Upper lobe of left lung (tissue), 6 donors: ENCODE measurements at regions not wholly inside any gene's neighbourhood (a gene's known extent, or its start where the extent isn't known, plus 50 kb on each side); places are given as distances from the start of the nearest gene placed in this dataset.

Source experiments
- ATAC-seq, 2 donors: fragments of 200-7000 bp; cut with Tn5 transposase; one replicate each; pipeline ENCODE4 v1.9.1; 2022; ENCODE audit warnings: mild to moderate bottlenecking in 2 of 2, moderate library complexity in 2 of 2; ENCODE audit not compliant: low FRiP score in 2 of 2
- DNase-seq, 2 donors: peaks; one replicate each; pipeline ENCODE4 v3.0.0-alpha.2; 2019 to 2020
- H3K27ac ChIP-seq, 4 donors: fragments of 200-600 bp; sonication (generic); one replicate each; pipeline ENCODE4 v1.5.1; 2016 to 2019
- H3K27me3 ChIP-seq, 4 donors: fragments of 200-600 bp; sonication (generic); one replicate each; pipeline ENCODE4 v1.5.1; 2017 to 2019
- H3K36me3 ChIP-seq, 4 donors: fragments of 200-600 bp; sonication (generic); one replicate each; pipeline ENCODE4 v1.5.1; 2016 to 2019
- H3K4me1 ChIP-seq, 4 donors: fragments of 200-600 bp; sonication (generic); one replicate each; pipeline ENCODE4 v1.5.1; 2018 to 2019
- H3K4me3 ChIP-seq, 4 donors: fragments of 200-600 bp; sonication (generic); one replicate each; pipeline ENCODE4 v1.5.1; 2017 to 2019; ENCODE audit warnings: mild to moderate bottlenecking in 2 of 4, moderate library complexity in 1 of 4
- H3K9me3 ChIP-seq, 4 donors: fragments of 200-600 bp; sonication (generic); one replicate each; pipeline ENCODE4 v1.5.1; 2018 to 2019
- CTCF ChIP-seq, 6 experiments: fragments of 450-650 bp in 4 of 6; fragments of 200-600 bp in 2 of 6; sonication (generic) in 2 of 6; IDR thresholded peaks; one replicate each; pipeline ENCODE4 v1.5.1; 2016 to 2019; ENCODE audit warnings: antibody characterized with exemption in 6 of 6
- EP300 ChIP-seq, 4 donors: sonication (generic); formaldehyde crosslinking; IDR thresholded peaks; one replicate each; pipeline ENCODE4 v1.5.1; 2017; ENCODE audit warnings: antibody characterized with exemption in 4 of 4, control low read depth in 2 of 4
- POLR2A ChIP-seq, 4 donors: fragments of 450-650 bp; IDR thresholded peaks; one replicate each; pipeline ENCODE4 v1.5.1; 2016 to 2017; ENCODE audit warnings: antibody characterized with exemption in 4 of 4, mild to moderate bottlenecking in 2 of 4
- POLR2AphosphoS5 ChIP-seq, 2 donors: sonication (generic); formaldehyde crosslinking; IDR thresholded peaks; one replicate each; pipeline ENCODE4 v1.5.1; 2017; ENCODE audit warnings: antibody characterized with exemption in 2 of 2
- WGBS, 2 donors: methylation state at CpG; one replicate each; pipeline ENCODE4 v1.1.5; 2017 to 2018; 5-methylcytosine and 5-hydroxymethylcytosine counted together
- donor health status: DM: no; HTN: no; CAD: no; lungs with moderate emphysema.
- donor health status: DM: no; HTN: yes; CAD: no; lungs with severe emphysema.

GRCh38 chr15:95594496-95594895 lies 736.0 kb upstream of the NR2F2 start:
- TF ChIP-seq POLR2AphosphoS5 (IDR thresholded peaks at IDR 0.05) (no peak), EP300 (IDR thresholded peaks at IDR 0.05) (no peak), CTCF (IDR thresholded peaks at IDR 0.05) (no peak)

GRCh38 chr15:95595759-95596158 lies 734.7 kb upstream of the NR2F2 start:
- no peaks in the 10 kb centered on the region for H3K27me3 ChIP-seq
- no peaks in the 10 kb centered on the region for H3K36me3 ChIP-seq
- TF ChIP-seq EP300 (IDR thresholded peaks at IDR 0.05): no peak
- TF ChIP-seq POLR2AphosphoS5 (IDR thresholded peaks at IDR 0.05): no peak
- no peak for TF ChIP-seq POLR2A (IDR thresholded peaks at IDR 0.05)
- TF ChIP-seq CTCF (IDR thresholded peaks at IDR 0.05): no peak
- H3K27ac ChIP-seq: no peak overlapping the region
- no peaks in the 10 kb centered on the region for H3K9me3 ChIP-seq
- ATAC-seq (no peak), DNase-seq (no peak)
- H3K4me3 ChIP-seq: no peak overlapping the region
- H3K4me1 ChIP-seq: no peaks in the 10 kb centered on the region

More at GRCh38 chr15:95594496-95594895, 736.0 kb upstream of the NR2F2 start:
- Histone ChIP-seq H3K9me3 (no peaks in the 10 kb centered on the region), H3K27ac (no peak overlapping the region), H3K36me3 (no peaks in the 10 kb centered on the region), H3K27me3 (no peaks in the 10 kb centered on the region), H3K4me1 (no peaks in the 10 kb centered on the region), H3K4me3 (no peak overlapping the region)
- ATAC-seq: no peak
- WGBS, 2 donors: 89 to 91% methylated on average over 4 of the region's 4 CpGs
- DNase-seq: no peak

- no peak for ATAC-seq
- WGBS, 2 donors: 68 to 75% methylated on average over 6 of the region's 6 CpGs
- TF ChIP-seq CTCF (IDR thresholded peaks at IDR 0.05) (no peak), POLR2AphosphoS5 (IDR thresholded peaks at IDR 0.05) (no peak), EP300 (IDR thresholded peaks at IDR 0.05) (no peak), POLR2A (IDR thresholded peaks at IDR 0.05) (no peak)
- no peaks in the 10 kb centered on the region for H3K27me3 ChIP-seq
- no peaks in the 10 kb centered on the region for H3K36me3 ChIP-seq
- H3K9me3 ChIP-seq: no peaks in the 10 kb centered on the region
- H3K4me1 ChIP-seq: no peaks in the 10 kb centered on the region
- H3K27ac ChIP-seq: no peak overlapping the region
- no peak overlapping the region for H3K4me3 ChIP-seq
- peak in 1 of 2 donors; percentile 2 for DNase-seq
Measured at GRCh38 chr15:95596496-95596895, 734.0 kb upstream of the NR2F2 start.

- no peak for ATAC-seq
- WGBS, 2 donors: 66 to 77% methylated on average over 8 of the region's 8 CpGs
- no peak for TF ChIP-seq CTCF (IDR thresholded peaks at IDR 0.05)
- TF ChIP-seq EP300 (IDR thresholded peaks at IDR 0.05): no peak
- TF ChIP-seq POLR2AphosphoS5 (IDR thresholded peaks at IDR 0.05): no peak
- TF ChIP-seq POLR2A (IDR thresholded peaks at IDR 0.05): no peak
Measured at GRCh38 chr15:95598251-95598855, 732.1 kb upstream of the NR2F2 start.

GRCh38 chr15:95600367-95600766 lies 730.1 kb upstream of the NR2F2 start:
- Histone ChIP-seq H3K36me3 (no peaks in the 10 kb centered on the region), H3K27me3 (no peaks in the 10 kb centered on the region), H3K4me1 (peaks cover 0 to 7% (median 0%) of the 10 kb centered on the region in 4 donors), H3K27ac (no peak overlapping the region), H3K4me3 (no peak overlapping the region), H3K9me3 (no peaks in the 10 kb centered on the region)
- ATAC-seq: no peak
- no peak for TF ChIP-seq CTCF (IDR thresholded peaks at IDR 0.05)
- no peak for TF ChIP-seq POLR2A (IDR thresholded peaks at IDR 0.05)
- TF ChIP-seq EP300 (IDR thresholded peaks at IDR 0.05): no peak
- TF ChIP-seq POLR2AphosphoS5 (IDR thresholded peaks at IDR 0.05): no peak
- WGBS, 2 donors: 94 to 95% methylated on average over 2 of the region's 2 CpGs
- no peak for DNase-seq

More at GRCh38 chr15:95598251-95598855, 732.1 kb upstream of the NR2F2 start:
- H3K4me3 ChIP-seq: no peak overlapping the region
- no peak overlapping the region for H3K27ac ChIP-seq
- DNase-seq: no peak
- no peaks in the 10 kb centered on the region for H3K4me1 ChIP-seq
- H3K27me3 ChIP-seq: no peaks in the 10 kb centered on the region
- H3K36me3 ChIP-seq: no peaks in the 10 kb centered on the region
- H3K9me3 ChIP-seq: no peaks in the 10 kb centered on the region
